Colonic mucosa (tissue), 4 donors: ENCODE measurements at regions not wholly inside any gene's neighbourhood (a gene's known extent, or its start where the extent isn't known, plus 50 kb on each side); places are given as distances from the start of the nearest gene placed in this dataset.

Source experiments
- DNase-seq: peaks from one replicate; pipeline ENCODE4 v3.0.0-alpha.2; 2020
- H3K27ac ChIP-seq: fragments of 200-600 bp; one replicate; pipeline ENCODE4 v1.8.0; 2021
- H3K27me3 ChIP-seq: fragments of 200-600 bp; one replicate; pipeline ENCODE4 v1.8.0; 2021
- H3K36me3 ChIP-seq: fragments of 200-600 bp; one replicate; pipeline ENCODE4 v1.8.0; 2021
- H3K4me1 ChIP-seq: fragments of 200-600 bp; one replicate; pipeline ENCODE4 v1.8.0; 2021; ENCODE audit warnings: mild to moderate bottlenecking
- H3K4me3 ChIP-seq: fragments of 200-600 bp; one replicate; pipeline ENCODE4 v1.8.0; 2021
- H3K9ac ChIP-seq, 2 donors: one replicate each; pipeline ENCODE4 v1.7.0; 2013; ENCODE audit warnings: control low read depth in 2 of 2, low read depth in 2 of 2, low read length in 2 of 2
- H3K9me3 ChIP-seq: fragments of 200-600 bp; one replicate; pipeline ENCODE4 v1.8.0; 2021
- intact Hi-C: fragments of 100-400 bp; cut with DNase I; formaldehyde crosslinking; loops from one replicate; pipeline ENCODE4 v1.14.1; 2022
- TF ChIP-seq, protein P1 (sequence below): fragments of 200-600 bp; IDR thresholded peaks from one replicate; pipeline ENCODE4 v1.8.0; 2022; ENCODE audit warnings: antibody characterized with exemption, mild to moderate bottlenecking
- donor health status: healthy.
- donor health status: DM: no; HTN: no; CAD: no.
- donor health status: DM: no; HTN: no; CAD: no.

DNA sequence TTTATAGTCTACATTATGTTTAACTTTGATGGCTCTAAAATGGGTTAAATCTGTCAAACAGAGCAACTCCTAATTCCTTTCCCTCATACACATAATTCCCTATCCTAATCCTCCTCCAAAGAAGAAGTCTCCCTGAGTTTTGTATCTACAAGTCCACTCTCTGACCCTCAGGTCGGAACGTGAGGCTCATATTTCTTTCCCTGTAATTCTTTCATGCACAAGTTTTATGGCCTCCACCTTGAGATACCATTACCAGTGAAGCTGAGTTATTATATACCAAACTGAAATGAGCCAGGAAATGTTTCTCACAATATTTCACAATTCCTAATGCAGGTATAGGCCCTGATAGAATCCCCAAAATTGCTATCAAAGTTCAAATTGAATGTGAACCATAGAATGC lies 106.4 kb downstream of the CASP12 start:
- TF ChIP-seq, protein P1, sequence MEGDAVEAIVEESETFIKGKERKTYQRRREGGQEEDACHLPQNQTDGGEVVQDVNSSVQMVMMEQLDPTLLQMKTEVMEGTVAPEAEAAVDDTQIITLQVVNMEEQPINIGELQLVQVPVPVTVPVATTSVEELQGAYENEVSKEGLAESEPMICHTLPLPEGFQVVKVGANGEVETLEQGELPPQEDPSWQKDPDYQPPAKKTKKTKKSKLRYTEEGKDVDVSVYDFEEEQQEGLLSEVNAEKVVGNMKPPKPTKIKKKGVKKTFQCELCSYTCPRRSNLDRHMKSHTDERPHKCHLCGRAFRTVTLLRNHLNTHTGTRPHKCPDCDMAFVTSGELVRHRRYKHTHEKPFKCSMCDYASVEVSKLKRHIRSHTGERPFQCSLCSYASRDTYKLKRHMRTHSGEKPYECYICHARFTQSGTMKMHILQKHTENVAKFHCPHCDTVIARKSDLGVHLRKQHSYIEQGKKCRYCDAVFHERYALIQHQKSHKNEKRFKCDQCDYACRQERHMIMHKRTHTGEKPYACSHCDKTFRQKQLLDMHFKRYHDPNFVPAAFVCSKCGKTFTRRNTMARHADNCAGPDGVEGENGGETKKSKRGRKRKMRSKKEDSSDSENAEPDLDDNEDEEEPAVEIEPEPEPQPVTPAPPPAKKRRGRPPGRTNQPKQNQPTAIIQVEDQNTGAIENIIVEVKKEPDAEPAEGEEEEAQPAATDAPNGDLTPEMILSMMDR: no peak
- intact Hi-C loops: no loop called here
- Histone ChIP-seq H3K36me3 (no peaks in the 10 kb centered on the region), H3K4me3 (no peak overlapping the region), H3K4me1 (no peaks in the 10 kb centered on the region), H3K27ac (no peak overlapping the region), H3K9ac (no peak overlapping the region), H3K9me3 (no peaks in the 10 kb centered on the region), H3K27me3 (no peaks in the 10 kb centered on the region)
- no peak for DNase-seq

DNA sequence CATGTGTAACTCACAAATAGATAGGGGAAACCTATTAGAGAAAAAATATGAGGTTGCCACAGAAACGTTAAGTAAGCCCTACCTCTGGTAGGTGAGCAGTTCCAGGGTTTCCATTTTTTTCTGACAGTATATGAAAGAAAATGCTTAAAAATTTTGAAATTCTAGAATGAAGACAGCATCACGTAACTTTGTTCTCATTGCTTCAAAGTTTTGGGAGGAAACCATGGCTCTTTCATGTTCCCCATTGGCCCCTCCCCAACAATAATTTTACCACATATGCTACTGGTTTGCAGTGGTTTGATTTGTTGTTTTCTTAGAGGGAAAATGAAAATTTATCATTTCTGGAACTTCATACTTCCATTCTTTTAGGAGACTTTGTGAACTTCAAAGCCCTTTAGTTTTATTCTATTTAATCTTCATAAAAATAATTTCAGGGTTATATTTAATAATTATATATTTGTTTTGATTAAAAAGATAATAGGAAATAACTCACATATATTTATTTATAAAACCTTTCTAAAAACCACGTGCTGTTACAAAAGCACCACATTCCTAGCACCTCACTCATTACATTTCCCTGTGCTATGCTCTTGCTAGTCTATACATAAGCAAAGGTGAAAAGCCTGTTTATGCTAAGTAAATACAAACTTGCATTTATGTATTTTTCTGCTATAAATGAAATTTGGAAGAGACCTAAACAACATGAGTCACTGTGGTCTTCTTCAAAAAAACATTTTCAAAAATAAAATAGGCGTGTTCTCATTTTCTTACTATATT lies 113.4 kb downstream of the CASP12 start:
- intact Hi-C loops: no loop called here
- Histone ChIP-seq H3K4me3 (no peak overlapping the region), H3K36me3 (no peaks in the 10 kb centered on the region), H3K27ac (no peak overlapping the region), H3K9ac (no peak overlapping the region), H3K4me1 (no peaks in the 10 kb centered on the region), H3K9me3 (no peaks in the 10 kb centered on the region), H3K27me3 (no peaks in the 10 kb centered on the region)
- TF ChIP-seq, protein P1: no peak
- no peak for DNase-seq

DNA sequence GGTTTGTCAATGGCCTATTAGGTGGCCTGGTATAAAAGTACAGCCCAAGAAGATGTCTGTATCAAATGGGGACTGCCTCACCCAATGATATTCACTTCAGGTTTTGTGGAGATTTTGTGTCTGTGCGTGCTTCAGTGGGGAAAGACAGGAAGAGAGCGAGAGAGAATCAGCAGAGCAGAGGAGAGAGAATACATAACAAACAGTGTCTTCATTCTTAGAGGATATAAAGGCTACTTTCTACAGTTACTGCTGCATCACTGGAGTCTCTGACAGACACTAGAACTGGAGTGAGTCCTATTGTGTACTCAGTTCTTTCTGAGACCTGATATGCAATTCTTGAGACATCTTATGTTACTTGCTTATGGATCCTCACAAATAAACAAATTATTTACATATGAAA lies 115.0 kb downstream of the CASP12 start:
- Histone ChIP-seq H3K27me3 (no peaks in the 10 kb centered on the region), H3K9me3 (no peaks in the 10 kb centered on the region), H3K4me1 (no peaks in the 10 kb centered on the region), H3K4me3 (no peak overlapping the region), H3K27ac (no peak overlapping the region), H3K36me3 (no peaks in the 10 kb centered on the region), H3K9ac (no peak overlapping the region)
- DNase-seq: no peak
- TF ChIP-seq, protein P1: no peak
- intact Hi-C loops: no loop called here

DNA sequence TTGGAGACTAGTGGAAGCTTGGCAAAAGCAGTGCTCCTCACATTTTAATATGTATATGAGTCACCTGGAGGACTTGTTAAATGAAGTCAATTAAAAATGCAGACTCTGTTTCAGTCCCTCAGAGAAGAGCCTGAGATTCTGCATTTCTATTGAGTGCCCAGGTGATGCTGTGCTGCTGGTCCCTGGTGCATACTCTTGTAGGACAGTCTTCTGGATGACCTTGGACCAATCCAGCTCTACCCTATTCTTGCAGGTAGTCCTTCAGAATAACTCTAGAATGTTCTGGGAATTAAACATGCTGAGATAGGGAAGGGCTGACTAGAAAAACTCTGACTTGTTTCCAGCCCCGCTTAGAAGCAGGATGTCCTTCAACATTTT lies 115.9 kb downstream of the CASP12 start:
- intact Hi-C loops: no loop called here
- no peak overlapping the region for H3K9ac ChIP-seq

DNA sequence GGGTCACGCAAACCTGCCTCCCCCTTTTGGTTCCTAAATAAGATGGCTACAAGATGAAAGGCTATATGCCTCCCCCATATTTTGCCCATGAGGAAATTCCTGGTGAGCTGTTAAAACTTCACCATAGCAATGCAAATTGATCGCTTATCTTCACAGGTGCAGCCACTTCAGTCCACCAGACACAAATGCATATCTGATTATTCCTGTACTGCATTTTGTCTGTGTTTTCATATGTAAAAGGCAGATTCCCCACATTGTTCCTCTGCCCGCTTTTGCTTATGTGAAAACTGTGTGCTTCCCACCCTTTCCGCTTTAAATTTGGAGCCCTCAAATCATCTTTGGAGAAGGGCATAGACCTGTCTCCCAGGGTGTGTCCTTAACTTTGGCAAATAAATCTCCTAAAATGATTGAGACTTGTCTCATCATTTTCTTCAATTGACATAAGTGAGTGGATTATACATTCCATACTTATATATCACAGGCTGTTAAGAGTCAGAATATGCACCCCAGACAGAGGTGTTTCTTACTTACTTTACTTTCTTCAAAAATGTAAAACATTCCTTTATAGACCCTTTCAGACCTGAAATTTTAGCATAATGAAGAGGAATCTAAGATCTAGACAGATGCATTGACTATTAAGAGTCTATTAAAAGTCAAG lies 116.4 kb downstream of the CASP12 start:
- no peaks in the 10 kb centered on the region for H3K4me1 ChIP-seq
- H3K27me3 ChIP-seq: no peaks in the 10 kb centered on the region
- no peaks in the 10 kb centered on the region for H3K36me3 ChIP-seq
- no peak overlapping the region for H3K27ac ChIP-seq
- TF ChIP-seq, protein P1: no peak
- no peak overlapping the region for H3K9ac ChIP-seq
- no peak for DNase-seq
- intact Hi-C loops: no loop called here
- H3K4me3 ChIP-seq: no peak overlapping the region
- H3K9me3 ChIP-seq: no peaks in the 10 kb centered on the region

More for the DNA sequence above, 115.9 kb downstream of the CASP12 start:
- Histone ChIP-seq H3K36me3 (no peaks in the 10 kb centered on the region), H3K4me3 (no peak overlapping the region), H3K27me3 (no peaks in the 10 kb centered on the region), H3K4me1 (no peaks in the 10 kb centered on the region), H3K9me3 (no peaks in the 10 kb centered on the region), H3K27ac (no peak overlapping the region)
- DNase-seq: no peak
- TF ChIP-seq, protein P1: no peak
